ENCODE measurements at regions not wholly inside any gene's neighbourhood (a gene's known extent, or its start where the extent isn't known, plus 50 kb on each side); places are given as distances from the start of the nearest gene placed in this dataset.

DNA sequence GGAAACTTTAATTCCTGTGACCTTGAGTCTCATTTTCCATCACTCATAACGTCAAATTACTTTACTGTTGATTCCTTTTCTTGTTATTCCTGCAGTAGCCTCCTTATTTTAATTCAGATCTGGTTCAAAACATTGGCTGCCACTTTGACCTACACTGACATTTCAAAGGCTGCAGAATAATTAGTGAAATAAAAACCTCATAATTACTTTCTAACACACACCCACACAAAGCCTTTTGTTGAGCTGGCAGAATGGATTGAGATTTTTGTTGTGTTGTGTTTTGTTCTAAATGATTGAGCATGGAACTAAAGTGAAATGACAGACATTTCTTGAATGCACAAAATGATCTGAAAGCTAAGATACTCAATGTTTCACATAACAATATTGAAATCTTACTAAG, 507.5 kb upstream of the STXBP6 start:
- Histone ChIP-seq H3K4me1 (no peaks in the 10 kb centered on the region), H3K36me3 (no peaks in the 10 kb centered on the region), H3K27ac (no peak overlapping the region), H3K4me3 (no peak overlapping the region), H3K27me3 (no peaks in the 10 kb centered on the region), H3K9me3 (peaks cover 0 to 4% (median 0%) of the 10 kb centered on the region in 11 donors)
- TF ChIP-seq, protein P1, sequence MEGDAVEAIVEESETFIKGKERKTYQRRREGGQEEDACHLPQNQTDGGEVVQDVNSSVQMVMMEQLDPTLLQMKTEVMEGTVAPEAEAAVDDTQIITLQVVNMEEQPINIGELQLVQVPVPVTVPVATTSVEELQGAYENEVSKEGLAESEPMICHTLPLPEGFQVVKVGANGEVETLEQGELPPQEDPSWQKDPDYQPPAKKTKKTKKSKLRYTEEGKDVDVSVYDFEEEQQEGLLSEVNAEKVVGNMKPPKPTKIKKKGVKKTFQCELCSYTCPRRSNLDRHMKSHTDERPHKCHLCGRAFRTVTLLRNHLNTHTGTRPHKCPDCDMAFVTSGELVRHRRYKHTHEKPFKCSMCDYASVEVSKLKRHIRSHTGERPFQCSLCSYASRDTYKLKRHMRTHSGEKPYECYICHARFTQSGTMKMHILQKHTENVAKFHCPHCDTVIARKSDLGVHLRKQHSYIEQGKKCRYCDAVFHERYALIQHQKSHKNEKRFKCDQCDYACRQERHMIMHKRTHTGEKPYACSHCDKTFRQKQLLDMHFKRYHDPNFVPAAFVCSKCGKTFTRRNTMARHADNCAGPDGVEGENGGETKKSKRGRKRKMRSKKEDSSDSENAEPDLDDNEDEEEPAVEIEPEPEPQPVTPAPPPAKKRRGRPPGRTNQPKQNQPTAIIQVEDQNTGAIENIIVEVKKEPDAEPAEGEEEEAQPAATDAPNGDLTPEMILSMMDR (IDR thresholded peaks at IDR 0.05) = no peak
- ATAC-seq = no peak
- 37 to 57% methylated on average over 1 of the region's 1 CpG for WGBS, 2 donors
- intact Hi-C loops (cut with DNase I) = no loop called here
- DNase-seq = no peak

DNA sequence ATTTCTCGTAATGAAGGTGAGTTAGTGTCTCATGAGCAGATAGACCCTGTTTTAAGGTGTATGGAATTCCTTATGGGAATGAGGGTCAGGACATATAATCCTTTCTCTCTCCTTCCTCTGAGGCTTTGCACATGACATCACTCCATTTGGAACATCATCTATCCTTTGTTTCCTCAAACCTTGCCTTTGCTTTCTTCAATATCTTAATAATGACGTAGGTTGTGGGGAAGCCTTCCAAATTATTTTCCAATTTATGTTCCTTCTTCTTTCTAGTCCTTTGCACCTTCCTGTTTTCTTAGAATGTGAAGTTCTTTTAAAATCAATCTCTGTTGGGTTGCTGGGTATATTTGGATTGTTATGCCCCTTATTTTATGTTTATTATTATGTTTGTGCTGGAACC, 502.9 kb upstream of the STXBP6 start:
- Histone ChIP-seq H3K36me3 (no peaks in the 10 kb centered on the region), H3K4me3 (no peak overlapping the region), H3K27me3 (no peaks in the 10 kb centered on the region), H3K27ac (no peak overlapping the region), H3K4me1 (no peaks in the 10 kb centered on the region), H3K9me3 (no peaks in the 10 kb centered on the region)
- DNase-seq (no peak), ATAC-seq (no peak)
- TF ChIP-seq, protein P1 (IDR thresholded peaks at IDR 0.05) = no peak
- intact Hi-C loops (cut with DNase I) = no loop called here
- WGBS, 2 donors = 40 to 43% methylated on average over 2 of the region's 2 CpGs

DNA sequence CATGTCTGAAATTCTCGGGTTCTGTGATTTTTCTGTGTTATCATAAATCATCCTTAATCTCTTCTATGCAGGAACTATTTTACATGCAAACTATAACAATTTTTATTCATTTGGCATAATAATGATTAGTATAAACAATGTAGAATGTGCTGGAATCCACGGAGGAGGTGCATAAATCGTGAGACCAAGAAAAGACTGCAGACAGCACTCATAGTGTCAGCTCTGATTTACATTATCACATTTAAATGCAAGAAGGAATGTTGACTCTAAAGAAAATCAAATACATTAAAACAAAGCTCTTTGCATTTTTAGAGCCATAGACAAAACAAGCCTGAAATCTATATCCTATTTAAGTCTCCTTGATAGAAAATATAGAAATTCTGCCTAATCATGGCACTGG, 501.7 kb upstream of the STXBP6 start:
- H3K27me3 ChIP-seq = no peaks in the 10 kb centered on the region
- no peaks in the 10 kb centered on the region for H3K9me3 ChIP-seq
- intact Hi-C loops (cut with DNase I) = no loop called here
- no peak for DNase-seq
- no peaks in the 10 kb centered on the region for H3K36me3 ChIP-seq
- WGBS, 2 donors = 43 to 53% methylated on average over 3 of the region's 3 CpGs
- TF ChIP-seq, protein P1 (IDR thresholded peaks at IDR 0.05) = no peak
- no peak overlapping the region for H3K4me3 ChIP-seq
- no peak overlapping the region for H3K27ac ChIP-seq
- no peaks in the 10 kb centered on the region for H3K4me1 ChIP-seq
- ATAC-seq = no peak

DNA sequence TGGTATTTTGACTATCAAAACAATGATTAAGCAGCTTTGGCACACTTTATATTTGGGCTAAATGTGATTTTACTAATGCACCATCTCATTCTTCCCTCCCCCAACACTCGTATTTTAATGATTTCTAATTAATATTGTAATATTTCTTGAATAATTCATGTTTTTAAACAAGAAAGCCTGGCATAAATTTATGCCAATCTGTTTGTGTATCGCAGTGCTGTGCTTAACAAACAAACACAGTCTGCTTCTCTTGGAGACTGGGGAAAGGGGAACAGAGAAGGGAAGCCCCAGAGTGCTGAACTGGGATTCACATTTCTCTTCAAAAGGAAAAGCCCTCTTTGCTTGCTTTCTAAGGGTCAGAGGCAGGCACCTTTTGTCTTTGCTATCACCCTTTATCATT, 496.9 kb upstream of the STXBP6 start:
- DNase-seq (no peak), ATAC-seq (no peak)
- 65 to 74% methylated on average over 2 of the region's 2 CpGs for WGBS, 2 donors
- no peaks in the 10 kb centered on the region for H3K4me1 ChIP-seq
- TF ChIP-seq, protein P1 (IDR thresholded peaks at IDR 0.05) = no peak
- H3K9me3 ChIP-seq = no peaks in the 10 kb centered on the region
- H3K27ac ChIP-seq = no peak overlapping the region
- H3K36me3 ChIP-seq = no peaks in the 10 kb centered on the region
- intact Hi-C loops (cut with DNase I) = no loop called here
- no peaks in the 10 kb centered on the region for H3K27me3 ChIP-seq
- H3K4me3 ChIP-seq = no peak overlapping the region

All from heart right ventricle (tissue), 16 donors.